Neural progenitor cell (in vitro differentiated cells): ENCODE measurements at regions not wholly inside any gene's neighbourhood (a gene's known extent, or its start where the extent isn't known, plus 50 kb on each side); places are given as distances from the start of the nearest gene placed in this dataset.

Experiments
- CTCF ChIP-seq: fragments of 200-600 bp; sonication (generic); IDR thresholded peaks from 2 replicates; pipeline ENCODE4 v1.5.1; 2017; ENCODE audit warnings: antibody characterized with exemption, mild to moderate bottlenecking
- EZH2 ChIP-seq: fragments of 200-600 bp; sonication (generic); IDR thresholded peaks from 2 replicates; pipeline ENCODE4 v1.6.1; 2017; ENCODE audit warnings: antibody characterized with exemption, mild to moderate bottlenecking, moderate library complexity

- no peak for TF ChIP-seq CTCF
- no peak for TF ChIP-seq EZH2
Observed at GRCh38 chr2:181746844-181747243, 66.5 kb upstream of the NEUROD1 start.
